VCaP (cell line): ENCODE measurements at regions not wholly inside any gene's neighbourhood (a gene's known extent, or its start where the extent isn't known, plus 50 kb on each side); places are given as distances from the start of the nearest gene placed in this dataset.
"Not testable (repeated sequence)": the region's sequence is repeated elsewhere in the genome, so short reads cannot be mapped to it uniquely, and the experiment has no call there.

Source experiments
- H3K27ac ChIP-seq: fragments of 450-650 bp; 2 replicates; pipeline ENCODE4 v1.5.1; 2017
- TF ChIP-seq, protein P1 (sequence below): fragments of 450-650 bp; conservative IDR thresholded peaks from 2 replicates; pipeline ENCODE4 v1.5.1; 2017; ENCODE audit warnings: mild to moderate bottlenecking, moderate library complexity

DNA sequence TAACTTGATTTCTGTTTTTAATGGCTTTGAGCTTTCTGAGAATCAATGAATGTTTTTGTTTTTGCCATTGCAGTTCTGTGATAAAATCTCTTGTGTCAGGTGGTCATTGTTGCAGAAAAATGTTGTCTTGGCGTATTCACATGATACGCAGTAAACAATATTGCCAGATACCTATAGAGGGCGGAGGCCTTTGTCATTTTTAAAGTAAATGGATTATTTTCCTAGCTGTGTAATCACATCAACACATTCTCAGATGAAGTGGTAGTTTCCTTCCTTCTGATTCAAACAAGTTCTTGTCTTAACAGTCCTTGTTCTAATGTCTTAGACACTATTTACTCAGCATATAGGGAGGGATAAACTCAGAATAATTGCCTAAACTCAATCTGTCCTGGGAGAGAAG lies 109.9 kb upstream of the DAB2 start:
- no peak overlapping the region for H3K27ac ChIP-seq
- TF ChIP-seq, protein P1, sequence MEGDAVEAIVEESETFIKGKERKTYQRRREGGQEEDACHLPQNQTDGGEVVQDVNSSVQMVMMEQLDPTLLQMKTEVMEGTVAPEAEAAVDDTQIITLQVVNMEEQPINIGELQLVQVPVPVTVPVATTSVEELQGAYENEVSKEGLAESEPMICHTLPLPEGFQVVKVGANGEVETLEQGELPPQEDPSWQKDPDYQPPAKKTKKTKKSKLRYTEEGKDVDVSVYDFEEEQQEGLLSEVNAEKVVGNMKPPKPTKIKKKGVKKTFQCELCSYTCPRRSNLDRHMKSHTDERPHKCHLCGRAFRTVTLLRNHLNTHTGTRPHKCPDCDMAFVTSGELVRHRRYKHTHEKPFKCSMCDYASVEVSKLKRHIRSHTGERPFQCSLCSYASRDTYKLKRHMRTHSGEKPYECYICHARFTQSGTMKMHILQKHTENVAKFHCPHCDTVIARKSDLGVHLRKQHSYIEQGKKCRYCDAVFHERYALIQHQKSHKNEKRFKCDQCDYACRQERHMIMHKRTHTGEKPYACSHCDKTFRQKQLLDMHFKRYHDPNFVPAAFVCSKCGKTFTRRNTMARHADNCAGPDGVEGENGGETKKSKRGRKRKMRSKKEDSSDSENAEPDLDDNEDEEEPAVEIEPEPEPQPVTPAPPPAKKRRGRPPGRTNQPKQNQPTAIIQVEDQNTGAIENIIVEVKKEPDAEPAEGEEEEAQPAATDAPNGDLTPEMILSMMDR, result no peak

DNA sequence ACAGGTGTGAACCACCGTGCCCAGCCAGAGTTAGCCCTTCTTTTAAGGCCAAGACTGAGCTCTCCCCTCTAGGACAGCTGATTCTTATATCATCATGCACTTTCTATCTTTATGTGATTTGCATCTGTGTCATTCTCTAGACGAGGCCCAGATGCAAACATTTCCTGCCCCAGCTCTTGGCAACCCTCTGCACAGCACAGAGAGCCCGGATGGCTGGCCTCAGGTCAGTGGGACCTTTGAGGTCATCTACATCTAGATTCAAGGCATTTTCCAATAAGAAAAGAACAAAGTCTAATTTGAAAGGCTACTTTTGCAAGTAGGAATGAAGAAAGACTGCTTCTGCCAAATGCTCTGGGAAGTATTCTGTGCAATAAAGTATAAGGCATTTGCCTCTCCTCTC lies 109.0 kb upstream of the DAB2 start:
- TF ChIP-seq, protein P1, result no peak
- no peak overlapping the region for H3K27ac ChIP-seq

DNA sequence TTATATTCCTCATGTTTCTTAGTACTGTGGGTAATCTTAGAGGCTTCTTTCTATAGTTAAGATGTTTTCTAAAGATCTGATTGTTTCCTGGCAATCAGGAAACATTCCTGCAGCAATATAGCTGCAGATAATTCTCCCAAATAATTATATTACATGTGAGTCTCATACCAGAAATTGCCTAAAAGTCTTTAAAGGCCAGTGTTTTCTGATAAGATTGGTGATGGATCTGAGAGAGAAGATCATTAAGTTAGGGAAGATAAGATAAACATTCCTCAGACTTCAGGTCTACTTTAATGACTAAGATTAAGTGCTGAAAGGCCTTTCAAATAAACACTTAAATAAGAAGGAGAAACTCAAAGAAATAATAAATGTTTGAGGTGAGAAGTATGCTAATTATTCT lies 107.7 kb upstream of the DAB2 start:
- TF ChIP-seq, protein P1, result no peak

DNA sequence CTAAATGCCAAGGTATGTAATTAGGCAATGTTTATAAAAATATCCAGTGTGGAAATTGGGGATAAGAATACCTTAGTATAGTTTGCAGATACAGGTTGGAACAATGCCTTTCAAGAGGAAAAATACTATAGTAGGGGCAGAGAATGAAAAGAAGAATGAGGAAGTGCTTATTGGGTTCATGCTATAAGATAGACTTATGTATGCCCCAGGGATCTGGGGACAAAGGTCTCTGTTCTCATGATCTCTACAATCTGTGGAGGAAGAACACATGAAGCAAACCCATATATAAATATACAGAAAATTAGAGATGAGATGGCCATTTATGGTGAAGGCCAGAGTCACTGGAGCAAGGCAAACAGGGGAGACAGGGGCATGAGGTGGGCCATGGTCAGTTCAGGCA lies 106.5 kb upstream of the DAB2 start:
- TF ChIP-seq, protein P1, result no peak
- H3K27ac ChIP-seq, result no peak overlapping the region

More for the DNA sequence above, 107.7 kb upstream of the DAB2 start:
- H3K27ac ChIP-seq, result no peak overlapping the region

DNA sequence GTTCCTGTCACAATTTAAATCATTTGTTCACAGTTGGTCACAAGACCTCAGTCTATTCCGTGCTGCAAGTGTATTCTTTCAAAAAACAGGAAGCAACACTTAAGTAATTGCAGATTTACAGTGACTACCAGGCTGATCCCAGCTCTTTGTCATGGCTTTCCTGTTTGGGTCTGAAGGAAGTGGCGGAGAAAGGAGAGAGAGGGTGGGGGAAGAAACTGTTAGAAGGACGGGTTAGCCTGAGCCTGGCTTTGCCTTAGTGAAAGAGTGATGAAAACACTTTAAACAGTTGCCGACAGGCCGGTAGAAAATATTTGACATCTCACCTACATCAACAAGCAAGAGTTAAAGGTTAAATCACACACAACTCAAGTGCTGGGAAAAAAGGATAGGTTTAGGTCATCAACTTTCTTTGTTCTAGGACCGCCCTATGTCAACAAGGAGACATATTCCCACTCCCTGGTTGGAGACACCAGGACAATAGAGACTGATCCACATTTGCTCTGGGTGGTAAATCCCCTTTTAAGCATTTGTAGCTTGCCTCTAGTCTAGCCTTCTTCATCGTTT lies 102.2 kb upstream of the DAB2 start:
- no peak overlapping the region for H3K27ac ChIP-seq
- TF ChIP-seq, protein P1, result no peak

DNA sequence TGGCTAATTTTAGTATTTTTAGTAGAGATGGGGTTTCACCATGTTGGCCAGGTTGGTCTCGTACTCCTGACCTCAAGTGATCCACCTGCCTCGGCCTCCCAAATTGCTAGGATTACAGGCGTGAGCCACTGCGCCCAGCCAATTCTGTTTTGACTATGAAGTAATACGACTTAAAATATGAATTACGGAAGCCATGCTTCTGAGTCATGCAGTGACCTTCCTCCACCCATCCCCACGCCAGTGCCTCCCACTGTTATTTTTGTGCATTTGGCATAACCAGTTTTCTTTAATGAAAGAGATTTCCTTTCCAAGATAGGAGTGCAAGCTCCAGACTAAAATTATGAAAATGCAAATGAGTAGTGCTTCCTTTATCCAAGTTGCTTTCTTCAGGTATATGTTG lies 101.0 kb upstream of the DAB2 start:
- H3K27ac ChIP-seq, result not testable (repeated sequence)

DNA sequence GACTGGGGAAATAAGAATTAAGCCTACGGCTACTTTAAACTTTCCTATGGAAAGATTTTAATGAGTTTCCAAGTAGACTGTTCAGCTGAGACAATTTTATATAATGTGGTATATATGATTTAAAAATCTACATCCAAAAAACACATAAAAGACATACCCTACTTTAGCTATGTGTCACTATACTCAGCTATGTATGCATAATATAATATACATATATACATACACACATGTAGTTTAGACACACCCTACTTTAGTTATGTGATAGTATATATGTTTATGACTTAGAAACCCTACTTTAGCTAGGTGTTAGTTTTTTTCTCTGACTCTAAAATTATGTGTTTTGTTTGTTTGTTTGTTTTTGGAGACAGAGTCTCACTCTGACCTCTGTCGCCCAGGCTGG lies 100.5 kb upstream of the DAB2 start:
- H3K27ac ChIP-seq, result no peak overlapping the region
- TF ChIP-seq, protein P1, result no peak

DNA sequence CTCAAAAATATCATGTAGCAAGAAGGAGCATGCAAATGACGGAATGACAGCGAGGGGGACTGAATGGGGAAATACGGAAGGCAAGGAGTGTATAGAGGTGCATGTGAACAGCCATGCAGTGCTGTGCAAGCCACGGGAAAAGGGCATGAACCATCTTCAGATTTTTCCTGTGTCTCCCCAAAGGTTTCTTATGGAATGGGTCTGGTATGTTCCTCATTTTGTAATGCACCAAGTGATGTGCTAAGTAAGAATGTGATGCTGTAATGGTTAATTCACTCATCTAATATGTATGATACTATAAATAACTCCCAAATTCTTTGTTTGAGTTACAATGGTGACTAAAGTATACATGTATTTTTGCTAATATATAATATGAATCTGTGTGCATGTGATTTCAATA lies 99.0 kb upstream of the DAB2 start:
- H3K27ac ChIP-seq, result no peak overlapping the region
- TF ChIP-seq, protein P1, result no peak
